ENCODE measurements at regions not wholly inside any gene's neighbourhood (a gene's known extent, or its start where the extent isn't known, plus 50 kb on each side); places are given as distances from the start of the nearest gene placed in this dataset.

DNA sequence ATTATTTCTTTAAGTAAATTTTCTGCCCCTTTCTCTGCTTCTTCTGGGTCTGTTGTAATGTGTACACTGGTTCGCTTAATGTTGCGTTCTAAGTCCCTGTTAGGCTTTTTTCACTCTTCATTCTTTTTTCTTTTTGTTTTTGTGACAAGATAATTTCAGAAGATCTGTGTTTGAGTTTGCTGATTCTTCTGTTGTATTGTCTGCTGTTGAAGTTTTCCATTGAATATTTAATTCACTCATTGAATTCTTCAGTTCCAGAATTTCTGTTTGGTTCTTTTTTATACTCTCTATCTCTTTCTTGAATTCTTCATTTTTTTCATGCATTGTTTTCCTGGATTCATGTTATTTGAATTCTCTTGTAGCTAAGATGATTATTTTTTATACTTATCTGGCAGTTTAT lies 66.3 kb upstream of the NUDT6 start:
- Histone ChIP-seq H3K4me2 (no peak overlapping the region), H3K9me3 (0 out of 2 replicates have a peak, but pooled peaks cover 9% of the 10 kb centered on the region), H3K36me3 (replicated peaks in 1 of 2; ENCODE audit: control insufficient read depth in 1 of 2, insufficient read depth in 2 of 2, low read length in 1 of 2) (peaks cover 9 to 70% of the 10 kb centered on the region in 2 experiments), H3K4me3 (ENCODE audit: low read depth in 2 of 2, low read length in 1 of 2) (no peak overlapping the region), H3K27ac (ENCODE audit: low read depth in 2 of 2, low read length in 1 of 2) (no peak overlapping the region), H3K4me1 (ENCODE audit: control insufficient read depth in 1 of 2, insufficient read depth in 2 of 2, low read depth in 1 of 2, low read length in 1 of 2) (no peaks in the 10 kb centered on the region; a peak in 1 of 4 replicates), H3K27me3 (ENCODE audit: insufficient read depth) (no peaks in the 10 kb centered on the region), H3F3A (replicated peaks; ENCODE audit: insufficient read depth) (peaks cover 4% of the 10 kb centered on the region), H4K20me1 (ENCODE audit: insufficient read depth) (no peaks in the 10 kb centered on the region), H3K79me2 (ENCODE audit: insufficient read depth) (peaks cover 44% of the 10 kb centered on the region), H2AFZ (ENCODE audit: low read depth) (no peak overlapping the region), H3K9me2 (no peaks in the 10 kb centered on the region), H3K9ac (no peak overlapping the region)
- DNase-seq = no peak
- TF ChIP-seq NFIC (IDR thresholded peaks at IDR 0.05; ENCODE audit: borderline replicate concordance) (no peak), MEF2A (IDR thresholded peaks at IDR 0.05; ENCODE audit: borderline replicate concordance, low read depth) (no peak)
- TF ChIP-seq, protein P1, sequence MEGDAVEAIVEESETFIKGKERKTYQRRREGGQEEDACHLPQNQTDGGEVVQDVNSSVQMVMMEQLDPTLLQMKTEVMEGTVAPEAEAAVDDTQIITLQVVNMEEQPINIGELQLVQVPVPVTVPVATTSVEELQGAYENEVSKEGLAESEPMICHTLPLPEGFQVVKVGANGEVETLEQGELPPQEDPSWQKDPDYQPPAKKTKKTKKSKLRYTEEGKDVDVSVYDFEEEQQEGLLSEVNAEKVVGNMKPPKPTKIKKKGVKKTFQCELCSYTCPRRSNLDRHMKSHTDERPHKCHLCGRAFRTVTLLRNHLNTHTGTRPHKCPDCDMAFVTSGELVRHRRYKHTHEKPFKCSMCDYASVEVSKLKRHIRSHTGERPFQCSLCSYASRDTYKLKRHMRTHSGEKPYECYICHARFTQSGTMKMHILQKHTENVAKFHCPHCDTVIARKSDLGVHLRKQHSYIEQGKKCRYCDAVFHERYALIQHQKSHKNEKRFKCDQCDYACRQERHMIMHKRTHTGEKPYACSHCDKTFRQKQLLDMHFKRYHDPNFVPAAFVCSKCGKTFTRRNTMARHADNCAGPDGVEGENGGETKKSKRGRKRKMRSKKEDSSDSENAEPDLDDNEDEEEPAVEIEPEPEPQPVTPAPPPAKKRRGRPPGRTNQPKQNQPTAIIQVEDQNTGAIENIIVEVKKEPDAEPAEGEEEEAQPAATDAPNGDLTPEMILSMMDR (IDR thresholded peaks at IDR 0.05) = no peak
- POLR2A ChIA-PET = no interaction called here
- CTCF ChIA-PET = no interaction called here
- WGBS (ENCODE audit: low lambda C conversion rate) = 98% methylated on average over 2 of the region's 2 CpGs

DNA sequence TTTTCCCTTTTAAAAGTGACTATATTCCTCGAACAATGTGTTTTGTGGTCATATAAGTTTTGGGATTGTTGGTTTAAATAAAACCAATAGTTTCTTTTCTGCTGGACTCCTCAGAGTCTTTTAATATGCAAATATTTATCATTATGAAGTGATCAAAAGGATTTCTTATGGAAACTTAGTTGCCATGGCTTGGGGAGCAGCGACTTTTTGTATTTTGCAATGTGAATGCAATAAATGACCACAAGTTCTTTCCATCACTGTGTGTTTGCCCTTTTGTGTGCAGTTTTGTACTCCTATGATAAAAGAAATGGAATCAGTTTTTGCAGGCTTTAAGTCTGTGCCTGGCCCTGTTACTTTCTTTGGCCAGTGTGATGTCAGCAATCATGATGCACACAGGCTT lies 68.5 kb upstream of the NUDT6 start:
- Histone ChIP-seq H3K9ac (no peak overlapping the region), H3K27me3 (ENCODE audit: insufficient read depth) (no peaks in the 10 kb centered on the region), H3K27ac (ENCODE audit: low read depth in 2 of 2, low read length in 1 of 2) (no peak overlapping the region), H3K9me3 (0 out of 2 replicates have a peak, but pooled peaks cover 9% of the 10 kb centered on the region), H3K4me1 (ENCODE audit: control insufficient read depth in 1 of 2, insufficient read depth in 2 of 2, low read depth in 1 of 2, low read length in 1 of 2) (no peaks in the 10 kb centered on the region; a peak in 1 of 4 replicates), H2AFZ (ENCODE audit: low read depth) (no peak overlapping the region), H3K9me2 (no peaks in the 10 kb centered on the region), H3K36me3 (replicated peaks in 1 of 2; ENCODE audit: control insufficient read depth in 1 of 2, insufficient read depth in 2 of 2, low read length in 1 of 2) (peaks cover 8 to 54% of the 10 kb centered on the region in 2 experiments), H4K20me1 (ENCODE audit: insufficient read depth) (no peaks in the 10 kb centered on the region), H3K79me2 (ENCODE audit: insufficient read depth) (peaks cover 26% of the 10 kb centered on the region; the same call in 1 of the 2 replicates), H3F3A (replicated peaks; ENCODE audit: insufficient read depth) (peaks cover 4% of the 10 kb centered on the region), H3K4me2 (no peak overlapping the region), H3K4me3 (ENCODE audit: low read depth in 2 of 2, low read length in 1 of 2) (no peak overlapping the region)
- POLR2A ChIA-PET = no interaction called here
- DNase-seq = no peak
- WGBS (ENCODE audit: low lambda C conversion rate) = 94% methylated on average over 2 of the region's 2 CpGs
- TF ChIP-seq RCOR1 (IDR thresholded peaks at IDR 0.05; ENCODE audit: low read length) (no peak), SMC3 (IDR thresholded peaks at IDR 0.05; ENCODE audit: low read depth, low read length) (no peak), RXRA (IDR thresholded peaks at IDR 0.05; ENCODE audit: borderline replicate concordance, low read depth) (no peak), NFIC (IDR thresholded peaks at IDR 0.05; ENCODE audit: borderline replicate concordance) (no peak), YY1 (IDR thresholded peaks at IDR 0.05; ENCODE audit: low read depth) (no peak), PBX3 (IDR thresholded peaks at IDR 0.05) (no peak), USF1 (IDR thresholded peaks at IDR 0.05; ENCODE audit: borderline replicate concordance, low read depth) (no peak), SIN3A (IDR thresholded peaks at IDR 0.05; ENCODE audit: borderline replicate concordance, low read depth, low read length) (no peak), GABPA (IDR thresholded peaks at IDR 0.05; ENCODE audit: low read depth) (no peak), ZBTB33 (IDR thresholded peaks at IDR 0.05; ENCODE audit: borderline replicate concordance, low read depth) (no peak)
- CTCF ChIA-PET = no interaction called here

All from SK-N-SH (cell line).